Anterior cingulate cortex (tissue), 58 donors: ENCODE measurements at regions not wholly inside any gene's neighbourhood (a gene's known extent, or its start where the extent isn't known, plus 50 kb on each side); places are given as distances from the start of the nearest gene placed in this dataset.

Experiments
- DNase-seq, 58 donors: peaks; one replicate each; lab custom pipeline; 2025; lab: John Stamatoyannopoulos, UW

GRCh38 chr1:59103457-59103856, 193.4 kb upstream of the FGGY start:
- DNase-seq, result no peak

DNA sequence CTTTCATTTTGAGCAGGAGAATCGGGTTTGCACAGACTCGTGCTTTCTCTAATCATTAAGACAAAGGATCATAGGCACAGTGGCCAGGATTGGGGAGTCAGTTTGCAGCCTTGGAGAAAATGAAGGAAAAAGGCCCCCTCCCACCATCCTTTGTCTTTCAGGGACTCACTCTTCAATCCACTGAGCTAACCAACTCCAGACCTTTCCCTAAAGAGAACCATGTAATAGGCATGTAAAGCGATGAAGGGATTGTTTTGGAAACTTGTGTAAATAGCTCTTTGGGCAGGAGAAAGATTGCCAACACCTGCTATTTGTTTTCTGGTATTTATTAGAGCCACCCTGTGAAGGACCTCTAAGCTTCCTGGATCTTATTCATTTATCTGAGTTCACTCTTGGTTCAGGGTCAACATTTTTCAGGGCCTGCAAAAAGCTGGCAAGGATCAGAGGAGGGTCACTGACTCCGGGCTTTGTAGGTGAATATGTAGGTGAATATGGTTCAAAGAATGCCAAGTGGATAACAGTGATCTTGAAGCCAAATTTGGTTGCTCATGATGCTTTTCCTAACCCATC, 192.6 kb upstream of the FGGY start:
- DNase-seq, result no peak

DNA sequence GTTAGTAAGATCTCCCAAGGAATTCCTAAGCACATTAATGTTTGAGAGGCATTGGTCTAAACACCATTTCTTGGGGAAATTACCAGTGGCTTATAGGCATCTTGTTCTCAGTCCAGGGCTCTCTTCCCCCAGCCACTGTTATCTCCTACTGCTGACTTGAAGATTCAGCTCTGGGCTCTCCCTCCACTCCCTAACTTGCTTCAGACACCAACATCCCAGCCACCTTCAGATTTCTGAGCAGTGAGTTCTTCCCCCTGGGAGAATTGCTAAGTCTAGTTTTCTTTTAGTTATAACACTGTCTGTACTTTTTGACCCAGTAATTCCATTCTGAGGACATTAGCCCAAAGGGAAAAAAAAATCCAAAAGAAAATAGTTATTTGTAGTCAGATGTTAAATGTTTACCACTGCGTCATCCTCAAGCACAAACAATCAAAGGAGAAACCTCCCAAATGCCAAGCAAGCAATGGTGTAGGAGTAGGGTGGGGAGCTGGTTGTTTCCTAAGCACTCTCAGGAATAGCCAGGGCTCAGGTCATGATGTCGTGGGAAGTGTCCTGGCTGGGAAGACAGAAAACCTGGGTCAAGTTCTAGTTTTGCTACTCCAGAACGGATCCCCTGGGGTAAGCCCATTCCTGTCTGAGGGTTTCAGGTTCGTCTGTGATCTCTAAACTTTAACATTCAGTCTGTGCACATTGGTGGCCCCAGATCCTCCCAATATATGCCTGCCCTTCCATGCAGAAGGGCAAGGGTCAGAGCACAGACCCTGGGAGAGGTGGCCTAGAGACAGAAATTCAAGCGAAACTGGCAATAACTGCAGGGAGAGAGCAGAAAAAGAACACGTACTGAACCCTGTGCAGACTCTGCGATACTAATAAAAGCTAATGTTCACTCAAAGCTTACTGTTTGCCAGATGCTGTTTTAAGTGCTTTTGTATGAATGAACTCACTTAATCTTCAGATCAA, 191.1 kb upstream of the FGGY start:
- DNase-seq, result no peak

DNA sequence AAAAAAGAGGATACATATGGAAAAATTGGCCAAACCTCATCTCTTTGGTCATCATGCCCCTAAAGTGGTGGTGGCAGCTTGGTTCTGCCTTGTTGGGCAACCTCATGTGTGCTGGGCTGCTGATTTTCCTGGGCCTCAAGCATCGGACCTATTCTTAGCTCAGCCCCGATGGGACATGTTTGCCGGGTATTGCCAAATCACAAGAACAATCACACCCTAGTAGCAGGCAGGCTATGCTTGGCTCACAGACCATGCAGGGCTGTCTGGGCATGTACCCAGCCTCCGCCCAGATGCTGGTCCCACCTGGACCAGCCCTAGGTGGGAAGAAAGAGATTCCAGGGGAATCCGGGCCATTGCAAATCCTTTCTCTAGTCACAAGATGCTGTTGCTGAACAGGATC, 189.4 kb upstream of the FGGY start:
- DNase-seq, result peak in 20 of 58 donors; percentile 2 to 40 (median 8)

- DNase-seq, result no peak
Measured at GRCh38 chr1:59107916-59108315, 189.0 kb upstream of the FGGY start.

- DNase-seq, result no peak
Measured at GRCh38 chr1:59108481-59109317, 188.2 kb upstream of the FGGY start.

DNA sequence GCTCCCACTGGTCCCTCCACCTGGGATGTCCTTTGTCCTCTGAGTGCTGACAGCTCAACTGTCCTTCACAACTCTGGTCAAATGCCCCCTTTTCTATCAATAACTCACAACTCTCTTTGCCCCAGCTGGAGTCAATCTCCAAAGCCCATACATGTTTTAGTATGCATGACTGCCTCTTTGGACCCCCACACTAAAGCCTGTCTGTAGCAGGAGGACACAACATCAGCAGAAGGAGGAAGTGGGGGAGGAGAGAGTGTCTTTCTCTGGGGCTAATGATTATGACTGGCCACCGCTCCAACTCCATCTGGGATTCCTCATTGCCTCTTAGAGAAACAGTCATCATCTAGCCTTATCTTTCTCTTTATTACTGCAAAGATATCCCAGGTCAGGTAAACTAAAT, 186.6 kb upstream of the FGGY start:
- DNase-seq, result no peak

DNA sequence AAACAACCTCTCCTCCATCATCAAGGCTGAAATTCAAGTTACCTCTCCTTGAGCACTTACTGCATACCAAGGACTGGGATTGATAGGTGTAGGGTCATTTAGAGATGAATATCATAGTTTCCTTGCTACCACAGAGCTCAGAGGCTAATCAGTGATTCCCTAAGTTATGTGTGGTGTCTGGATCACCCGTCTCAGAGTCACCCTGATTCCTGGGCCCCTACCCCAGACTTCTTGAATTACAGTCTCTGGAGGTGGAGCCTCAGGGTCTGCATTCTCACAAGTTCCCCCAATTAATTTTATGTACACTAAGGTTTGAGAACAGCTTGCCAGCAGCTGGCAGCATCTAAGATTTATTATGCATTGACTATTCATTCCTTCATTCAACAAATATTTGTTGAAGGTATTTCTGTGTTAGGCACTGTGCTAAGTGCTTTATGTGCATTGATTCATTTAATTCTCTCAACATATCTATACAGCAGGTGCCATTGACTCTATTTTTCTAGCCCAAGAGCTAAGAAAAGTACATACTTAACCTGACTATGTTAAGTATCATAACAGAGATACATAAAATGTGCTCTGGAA, 182.9 kb upstream of the FGGY start:
- DNase-seq, result no peak

GRCh38 chr1:59115865-59116264, 181.0 kb upstream of the FGGY start:
- DNase-seq, result no peak

DNA sequence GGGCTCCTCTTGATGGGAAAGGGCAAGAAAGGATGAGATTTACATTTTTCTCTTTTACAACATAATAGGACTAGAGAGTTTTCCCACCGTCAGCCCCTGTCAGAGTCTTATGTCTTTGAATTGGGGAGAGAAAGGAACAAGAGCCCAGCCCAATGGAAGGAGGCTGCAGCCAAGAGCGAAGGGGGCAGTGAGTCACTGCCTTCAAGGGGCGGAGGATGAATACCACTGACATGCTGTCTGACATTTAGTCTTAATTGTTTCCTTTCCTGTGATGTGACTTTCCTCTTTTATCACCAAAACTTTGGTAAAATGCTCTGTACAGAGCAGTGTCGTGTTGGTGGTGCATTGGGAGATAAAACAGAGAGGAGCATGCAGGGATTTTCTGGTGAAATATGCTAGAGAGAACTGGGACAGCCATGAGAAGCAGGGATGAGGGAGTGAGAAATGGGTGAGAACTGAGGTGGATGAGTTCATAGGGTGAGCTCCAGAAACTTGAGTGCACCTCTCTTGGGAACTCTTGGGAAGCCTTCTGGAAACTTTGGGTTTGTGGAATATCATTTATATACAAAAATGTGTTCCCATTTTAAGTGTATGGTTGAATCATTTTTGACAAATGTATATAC, 179.9 kb upstream of the FGGY start:
- DNase-seq, result no peak

DNA sequence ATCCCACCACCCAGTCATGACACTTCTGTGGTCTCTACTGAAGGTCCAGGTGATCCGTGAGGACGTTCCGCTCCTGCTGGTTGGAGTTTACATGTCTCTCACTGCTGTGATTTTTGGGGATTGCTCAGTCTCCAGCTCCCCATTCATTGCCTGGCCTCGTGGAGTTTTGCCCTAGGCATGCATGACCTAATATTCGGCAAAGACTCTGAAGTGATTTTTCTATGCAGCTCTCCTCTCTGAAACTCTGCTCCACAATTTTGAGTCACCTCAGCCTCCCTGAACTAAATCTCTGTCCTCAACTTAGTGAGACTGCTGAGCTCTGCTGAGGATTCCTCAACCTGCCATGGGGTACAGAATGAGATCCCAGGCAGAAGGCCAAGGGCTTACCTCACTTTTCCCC, 174.4 kb upstream of the FGGY start:
- no peak for DNase-seq

- no peak for DNase-seq
Measured at GRCh38 chr1:59123081-59123681, 173.7 kb upstream of the FGGY start.

GRCh38 chr1:59124166-59124565, 172.7 kb upstream of the FGGY start:
- DNase-seq, result no peak

GRCh38 chr1:59125154-59125553, 171.7 kb upstream of the FGGY start:
- DNase-seq, result no peak

- no peak for DNase-seq
Measured at GRCh38 chr1:59125676-59126320, 171.1 kb upstream of the FGGY start.

- no peak for DNase-seq
Measured at GRCh38 chr1:59126366-59126765, 170.5 kb upstream of the FGGY start.

DNA sequence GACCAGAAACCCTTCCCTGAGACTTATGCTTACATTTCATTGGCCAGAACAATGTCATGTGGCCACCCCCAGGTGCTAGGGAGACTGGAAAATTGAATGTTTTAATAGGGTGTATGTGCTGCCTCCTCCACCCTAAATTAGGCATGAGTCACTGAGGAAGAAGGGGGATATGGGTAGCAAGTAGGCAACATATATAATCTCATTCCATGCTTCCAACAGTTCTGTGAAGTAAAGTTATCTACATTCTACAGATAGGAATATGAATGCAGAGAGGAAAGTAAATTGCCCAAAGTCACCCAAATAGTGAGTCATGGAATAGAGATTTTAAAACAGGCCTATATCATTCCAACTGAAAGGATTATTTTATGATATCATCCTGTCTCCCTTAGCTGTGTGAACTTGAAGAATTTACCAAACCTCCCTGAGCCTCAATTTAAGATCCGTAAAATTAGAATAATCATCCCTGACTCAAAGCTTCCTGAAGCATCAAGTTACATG, 168.6 kb upstream of the FGGY start:
- no peak for DNase-seq

GRCh38 chr1:59128784-59129227, 168.1 kb upstream of the FGGY start:
- no peak for DNase-seq

DNA sequence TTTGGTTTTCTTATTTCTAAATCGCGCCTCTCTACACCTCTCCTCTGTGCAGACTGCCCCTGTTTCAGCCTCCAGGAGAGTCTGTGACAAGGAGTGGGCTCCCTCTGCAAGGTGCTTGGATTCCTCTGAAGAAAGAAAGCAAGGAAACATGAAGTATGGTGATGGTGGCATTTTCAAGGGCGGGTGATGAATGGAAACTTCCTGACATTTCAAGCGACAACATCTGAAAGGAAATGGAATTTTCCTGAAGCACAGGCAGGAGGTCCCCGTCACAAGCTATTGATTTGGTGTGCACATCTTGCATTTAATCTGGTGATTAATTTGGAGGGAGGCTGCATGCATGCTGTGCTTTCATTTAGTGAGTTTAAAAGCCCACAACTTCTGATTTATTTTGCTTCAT, 164.6 kb upstream of the FGGY start:
- no peak for DNase-seq
